NT2/D1 (cell line): ENCODE measurements at regions not wholly inside any gene's neighbourhood (a gene's known extent, or its start where the extent isn't known, plus 50 kb on each side); places are given as distances from the start of the nearest gene placed in this dataset.

ENCODE experiments used
- DNase-seq: peaks from one replicate; pipeline ENCODE4 v3.0.0-alpha.2; 2011; ENCODE audit warnings: low read depth, low spot score
- H3K27me3 ChIP-seq: 2 replicates; pipeline ENCODE4 v1.6.0; 2011; ENCODE audit warnings: mild to moderate bottlenecking; ENCODE audit not compliant: insufficient read length, insufficient read depth
- H3K36me3 ChIP-seq: 2 replicates; pipeline ENCODE4 v1.6.1; 2011; ENCODE audit warnings: mild to moderate bottlenecking, low read length, mixed read lengths; ENCODE audit not compliant: insufficient read depth, insufficient read length
- H3K4me1 ChIP-seq: 2 replicates; pipeline ENCODE4 v1.5.1; 2011; ENCODE audit not compliant: insufficient read depth, insufficient read length
- H3K4me3 ChIP-seq: 2 replicates; pipeline ENCODE4 v1.5.1; 2011; ENCODE audit warnings: low read depth; ENCODE audit not compliant: insufficient read length
- H3K9ac ChIP-seq: 2 replicates; pipeline ENCODE4 v1.6.0; 2011; ENCODE audit warnings: low read depth; ENCODE audit not compliant: insufficient read length
- H3K9me3 ChIP-seq: 2 replicates; pipeline ENCODE4 v1.5.1; 2011; ENCODE audit warnings: mild to moderate bottlenecking, low read length; ENCODE audit not compliant: insufficient read depth
- SUZ12 ChIP-seq: IDR thresholded peaks from 2 replicates; pipeline ENCODE4 v1.6.1; 2011; ENCODE audit not compliant: insufficient read length, insufficient read depth; ENCODE audit errors: extremely low read depth
- YY1 ChIP-seq: IDR thresholded peaks from 2 replicates; pipeline ENCODE4 v1.6.1; 2011; ENCODE audit not compliant: insufficient read length, insufficient read depth
- ZNF274 ChIP-seq: IDR thresholded peaks from 2 replicates; pipeline ENCODE4 v1.6.1; 2011; ENCODE audit warnings: mild to moderate bottlenecking, low read depth, low read length

GRCh38 chr15:62792986-62793751 is 249.4 kb upstream of the TPM1 start:
- no peak overlapping the region for H3K4me3 ChIP-seq
- H3K4me1 ChIP-seq: peaks cover 21% of the 10 kb centered on the region
- no peak overlapping the region for H3K9ac ChIP-seq
- H3K9me3 ChIP-seq: no peaks in the 10 kb centered on the region
- peaks cover 16% of the 10 kb centered on the region for H3K36me3 ChIP-seq
- TF ChIP-seq YY1 (no peak), SUZ12 (no peak), ZNF274 (no peak)
- no peaks in the 10 kb centered on the region for H3K27me3 ChIP-seq
- DNase-seq: no peak

DNA sequence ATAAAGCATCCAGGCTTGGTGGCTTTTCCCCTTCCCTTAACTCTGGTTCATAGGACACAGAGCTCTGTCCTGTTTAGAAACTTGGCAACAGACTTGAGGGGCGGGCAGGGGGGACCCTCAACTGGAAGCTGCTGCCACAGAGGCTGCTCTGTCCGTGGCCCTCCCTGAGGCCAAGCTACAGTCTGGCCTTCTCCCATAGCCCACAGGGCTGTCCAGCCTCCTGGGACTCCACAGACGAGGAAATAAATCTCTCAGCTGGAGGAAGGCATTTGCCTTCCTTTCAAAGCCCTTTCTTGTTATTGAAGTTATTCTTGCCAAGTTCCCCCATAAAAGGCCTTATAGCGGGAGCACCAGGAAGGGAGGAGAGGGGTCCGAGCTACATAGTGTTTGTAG is 248.8 kb upstream of the TPM1 start:
- Histone ChIP-seq H3K9me3 (no peaks in the 10 kb centered on the region), H3K4me3 (no peak overlapping the region), H3K36me3 (peaks cover 16% of the 10 kb centered on the region), H3K27me3 (no peaks in the 10 kb centered on the region), H3K4me1 (peaks cover 22% of the 10 kb centered on the region), H3K9ac (no peak overlapping the region)
- no peak for TF ChIP-seq YY1
- no peak for TF ChIP-seq ZNF274
- TF ChIP-seq SUZ12: no peak
- DNase-seq: no peak

- no peak overlapping the region for H3K9ac ChIP-seq
- no peaks in the 10 kb centered on the region for H3K27me3 ChIP-seq
- peaks cover 18% of the 10 kb centered on the region for H3K36me3 ChIP-seq
- H3K4me1 ChIP-seq: peaks cover 24% of the 10 kb centered on the region
- no peak overlapping the region for H3K4me3 ChIP-seq
- TF ChIP-seq YY1 (no peak), ZNF274 (no peak), SUZ12 (no peak)
- no peak for DNase-seq
- H3K9me3 ChIP-seq: no peaks in the 10 kb centered on the region
These were observed 247.4 kb upstream of the TPM1 start for GRCh38 chr15:62795171-62795570.

DNA sequence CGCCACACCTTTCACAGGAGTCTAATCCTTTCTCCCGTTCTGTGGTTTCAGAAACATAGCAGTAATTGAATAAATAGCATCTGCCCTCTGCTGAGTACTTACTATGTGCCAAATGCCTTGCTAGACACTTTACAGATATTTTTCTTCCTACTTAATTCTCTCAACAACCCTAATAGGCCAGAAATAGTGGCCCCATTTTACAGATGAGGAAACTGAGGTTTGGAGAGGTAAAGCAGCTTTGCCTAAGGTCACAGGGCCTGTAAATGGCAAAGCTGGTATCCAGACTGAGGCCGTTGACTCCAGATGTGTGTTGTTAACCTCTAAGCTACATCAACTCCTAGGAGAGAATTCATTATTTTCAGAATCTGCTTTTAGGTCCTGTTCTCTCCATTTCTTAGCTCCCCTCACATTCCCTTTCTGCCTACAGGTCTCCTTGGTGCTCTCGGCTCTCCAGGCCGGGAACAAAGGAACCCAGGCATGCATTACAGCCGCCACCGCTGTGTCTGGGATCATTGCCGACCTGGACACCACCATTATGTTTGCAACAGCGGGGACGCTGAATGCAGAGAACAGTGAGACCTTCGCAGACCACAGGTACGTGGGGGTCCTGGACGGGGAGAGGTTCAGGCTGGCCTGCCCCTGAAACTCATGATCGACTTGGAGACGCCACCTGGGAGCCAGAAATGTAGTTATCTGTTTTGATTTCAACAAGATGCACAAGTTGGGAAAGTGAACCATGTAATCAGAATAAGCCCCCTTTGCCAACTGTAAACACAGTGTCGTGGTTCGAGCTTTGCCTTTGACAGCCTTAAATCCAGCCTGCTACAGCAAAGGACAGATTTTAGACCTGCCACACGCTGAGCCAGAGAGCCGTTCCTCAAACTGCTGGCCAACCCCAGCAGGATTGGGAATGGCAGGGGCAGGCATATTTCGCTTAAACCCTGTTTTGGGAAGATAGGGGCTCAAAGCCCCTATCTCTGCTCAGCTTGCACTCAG is 246.5 kb upstream of the TPM1 start:
- peaks cover 24% of the 10 kb centered on the region for H3K4me1 ChIP-seq
- TF ChIP-seq SUZ12: no peak
- TF ChIP-seq YY1: no peak
- no peak for TF ChIP-seq ZNF274
- H3K4me3 ChIP-seq: no peak overlapping the region
- no peak overlapping the region for H3K9ac ChIP-seq
- H3K9me3 ChIP-seq: no peaks in the 10 kb centered on the region
- H3K27me3 ChIP-seq: no peaks in the 10 kb centered on the region
- H3K36me3 ChIP-seq: peaks cover 26% of the 10 kb centered on the region
- no peak for DNase-seq

GRCh38 chr15:62797171-62797570 is 245.4 kb upstream of the TPM1 start:
- Histone ChIP-seq H3K4me3 (no peak overlapping the region), H3K27me3 (no peaks in the 10 kb centered on the region), H3K9me3 (no peaks in the 10 kb centered on the region), H3K4me1 (peaks cover 24% of the 10 kb centered on the region), H3K9ac (no peak overlapping the region), H3K36me3 (peaks cover 27% of the 10 kb centered on the region)
- TF ChIP-seq YY1 (no peak), SUZ12 (no peak), ZNF274 (no peak)
- no peak for DNase-seq

- Histone ChIP-seq H3K27me3 (no peaks in the 10 kb centered on the region), H3K36me3 (peaks cover 27% of the 10 kb centered on the region), H3K4me1 (peaks cover 18% of the 10 kb centered on the region), H3K9ac (no peak overlapping the region), H3K4me3 (no peak overlapping the region), H3K9me3 (no peaks in the 10 kb centered on the region)
- no peak for DNase-seq
- TF ChIP-seq SUZ12: no peak
These were observed 244.0 kb upstream of the TPM1 start for GRCh38 chr15:62798536-62798935.

GRCh38 chr15:62799037-62799436 is 243.5 kb upstream of the TPM1 start:
- Histone ChIP-seq H3K36me3 (peaks cover 27% of the 10 kb centered on the region), H3K9me3 (no peaks in the 10 kb centered on the region), H3K27me3 (no peaks in the 10 kb centered on the region), H3K9ac (no peak overlapping the region), H3K4me1 (peaks cover 18% of the 10 kb centered on the region), H3K4me3 (no peak overlapping the region)
- no peak for DNase-seq
- TF ChIP-seq SUZ12: no peak
- TF ChIP-seq ZNF274: no peak
- no peak for TF ChIP-seq YY1
